Coronary artery (tissue), 2 donors: ENCODE measurements at regions not wholly inside any gene's neighbourhood (a gene's known extent, or its start where the extent isn't known, plus 50 kb on each side); places are given as distances from the start of the nearest gene placed in this dataset.

Experiments
- DNase-seq: peaks from one replicate; pipeline ENCODE4 v3.0.0-alpha.2; 2017; ENCODE audit warnings: low spot score
- H3K27ac ChIP-seq, 2 donors: fragments of 200-600 bp; sonication (generic); one replicate each; pipeline ENCODE4 v1.5.1; 2016 to 2019
- H3K4me3 ChIP-seq: fragments of 200-600 bp; sonication (generic); 2 replicates; pipeline ENCODE4 v1.5.1; 2016; ENCODE audit warnings: mild to moderate bottlenecking, moderate library complexity
- TF ChIP-seq, protein P1 (sequence below): fragments of 200-600 bp; sonication (generic); IDR thresholded peaks from one replicate; pipeline ENCODE4 v1.5.1; 2019; ENCODE audit warnings: antibody characterized with exemption

GRCh38 chr1:87765057-87765680 is 436.5 kb downstream of the LMO4 start:
- DNase-seq = no peak
- TF ChIP-seq, protein P1, sequence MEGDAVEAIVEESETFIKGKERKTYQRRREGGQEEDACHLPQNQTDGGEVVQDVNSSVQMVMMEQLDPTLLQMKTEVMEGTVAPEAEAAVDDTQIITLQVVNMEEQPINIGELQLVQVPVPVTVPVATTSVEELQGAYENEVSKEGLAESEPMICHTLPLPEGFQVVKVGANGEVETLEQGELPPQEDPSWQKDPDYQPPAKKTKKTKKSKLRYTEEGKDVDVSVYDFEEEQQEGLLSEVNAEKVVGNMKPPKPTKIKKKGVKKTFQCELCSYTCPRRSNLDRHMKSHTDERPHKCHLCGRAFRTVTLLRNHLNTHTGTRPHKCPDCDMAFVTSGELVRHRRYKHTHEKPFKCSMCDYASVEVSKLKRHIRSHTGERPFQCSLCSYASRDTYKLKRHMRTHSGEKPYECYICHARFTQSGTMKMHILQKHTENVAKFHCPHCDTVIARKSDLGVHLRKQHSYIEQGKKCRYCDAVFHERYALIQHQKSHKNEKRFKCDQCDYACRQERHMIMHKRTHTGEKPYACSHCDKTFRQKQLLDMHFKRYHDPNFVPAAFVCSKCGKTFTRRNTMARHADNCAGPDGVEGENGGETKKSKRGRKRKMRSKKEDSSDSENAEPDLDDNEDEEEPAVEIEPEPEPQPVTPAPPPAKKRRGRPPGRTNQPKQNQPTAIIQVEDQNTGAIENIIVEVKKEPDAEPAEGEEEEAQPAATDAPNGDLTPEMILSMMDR = no peak
- no peak overlapping the region for H3K27ac ChIP-seq
- no peak overlapping the region for H3K4me3 ChIP-seq

GRCh38 chr1:87765681-87766070 is 437.0 kb downstream of the LMO4 start:
- Histone ChIP-seq H3K4me3 (no peak overlapping the region), H3K27ac (no peak overlapping the region)
- TF ChIP-seq, protein P1 = no peak
- DNase-seq = no peak

- DNase-seq = no peak
- TF ChIP-seq, protein P1 = no peak
- no peak overlapping the region for H3K27ac ChIP-seq
- H3K4me3 ChIP-seq = no peak overlapping the region
These were observed 438.1 kb downstream of the LMO4 start for GRCh38 chr1:87766737-87767136.

GRCh38 chr1:87778896-87779295 is 450.2 kb downstream of the LMO4 start:
- no peak overlapping the region for H3K4me3 ChIP-seq
- no peak overlapping the region for H3K27ac ChIP-seq
- no peak for DNase-seq
- TF ChIP-seq, protein P1 = no peak

DNA sequence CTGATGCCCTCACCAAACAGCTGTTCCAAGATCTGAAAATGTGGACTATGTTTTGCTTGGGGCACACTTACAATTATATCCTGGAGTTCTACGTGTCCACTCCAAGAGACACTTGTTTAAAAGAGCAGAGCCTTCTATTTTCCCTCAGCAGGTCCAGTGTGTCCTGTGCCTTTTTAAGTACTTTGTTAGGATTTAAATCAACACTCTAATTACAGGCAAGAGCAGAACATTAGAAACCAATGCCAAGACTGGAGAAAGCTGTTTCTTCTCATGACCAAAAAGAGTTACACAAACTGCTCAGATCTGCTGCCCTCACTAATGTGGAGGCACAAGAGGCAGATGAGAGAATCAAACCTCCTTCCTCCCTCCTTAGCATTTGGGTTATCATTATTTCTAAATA is 452.9 kb downstream of the LMO4 start:
- no peak overlapping the region for H3K27ac ChIP-seq
- no peak for DNase-seq
- H3K4me3 ChIP-seq = no peak overlapping the region
- TF ChIP-seq, protein P1 = no peak

DNA sequence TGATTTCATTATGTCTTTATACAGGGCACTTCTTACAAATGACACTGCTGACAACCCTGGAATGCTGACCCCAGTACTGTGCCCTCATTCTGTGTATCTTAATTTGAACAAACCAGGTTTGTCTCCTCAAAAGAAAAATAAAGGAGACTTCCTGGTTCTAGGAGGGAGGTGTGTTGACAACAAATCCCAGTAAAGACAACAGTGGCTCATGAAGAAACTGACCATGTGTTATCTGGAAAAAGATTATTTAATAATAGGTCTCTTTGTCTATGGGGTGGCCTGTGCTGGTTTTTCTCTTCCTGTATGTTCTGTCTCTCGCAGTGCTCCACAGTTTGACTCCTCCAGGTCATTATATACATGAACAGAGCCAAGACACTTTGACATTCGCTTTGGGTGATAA is 454.6 kb downstream of the LMO4 start:
- TF ChIP-seq, protein P1 = no peak
- H3K27ac ChIP-seq = no peak overlapping the region
- DNase-seq = no peak
- no peak overlapping the region for H3K4me3 ChIP-seq

DNA sequence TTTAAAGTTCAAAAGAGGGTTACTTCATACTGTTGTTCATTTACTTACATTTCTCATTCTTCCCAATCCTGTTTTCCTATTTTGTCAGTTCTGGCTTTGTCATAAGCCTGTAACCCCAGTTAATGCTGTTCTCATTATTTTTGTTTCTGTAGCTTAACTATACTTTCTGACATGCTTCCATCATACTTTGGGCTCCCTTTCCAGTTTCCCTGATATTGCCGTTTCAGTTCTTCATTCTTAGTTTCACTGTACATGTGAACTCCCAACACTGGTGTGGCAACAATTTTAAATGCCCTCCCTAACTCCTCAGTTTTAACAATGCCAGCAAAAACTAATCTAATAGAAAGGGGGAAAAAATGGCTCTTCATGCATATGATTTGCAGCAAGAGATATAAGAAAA is 456.7 kb downstream of the LMO4 start:
- Histone ChIP-seq H3K4me3 (no peak overlapping the region), H3K27ac (no peak overlapping the region)
- no peak for DNase-seq
- TF ChIP-seq, protein P1 = no peak
